Ishikawa (cell line): ENCODE measurements at regions not wholly inside any gene's neighbourhood (a gene's known extent, or its start where the extent isn't known, plus 50 kb on each side); places are given as distances from the start of the nearest gene placed in this dataset.

Experiments
- CEBPB ChIP-seq: IDR thresholded peaks from 2 replicates; pipeline ENCODE4 v1.6.1; 2012
- CREB1 ChIP-seq: IDR thresholded peaks from 2 replicates; pipeline ENCODE4 v1.6.1; 2012; ENCODE audit warnings: low read depth
- EGR1 ChIP-seq: IDR thresholded peaks from 2 replicates; pipeline ENCODE4 v1.6.1; 2012
- EP300 ChIP-seq: IDR thresholded peaks from 2 replicates; pipeline ENCODE4 v1.6.1; 2012; ENCODE audit warnings: borderline replicate concordance
- FOXM1 ChIP-seq: IDR thresholded peaks from 2 replicates; pipeline ENCODE4 v1.6.1; 2012; ENCODE audit warnings: low read depth, borderline replicate concordance
- NFIC ChIP-seq: IDR thresholded peaks from 2 replicates; pipeline ENCODE4 v1.6.1; 2012
- RAD21 ChIP-seq: IDR thresholded peaks from 2 replicates; pipeline ENCODE4 v1.6.1; 2012; ENCODE audit warnings: low read depth
- TAF1 ChIP-seq: IDR thresholded peaks from 2 replicates; pipeline ENCODE4 v1.6.1; 2012; ENCODE audit warnings: low read depth, mild to moderate bottlenecking
- TCF12 ChIP-seq: IDR thresholded peaks from 2 replicates; pipeline ENCODE4 v1.6.1; 2012; ENCODE audit warnings: low read depth
- TEAD4 ChIP-seq: IDR thresholded peaks from 2 replicates; pipeline ENCODE4 v1.6.1; 2012
- YY1 ChIP-seq: IDR thresholded peaks from 2 replicates; pipeline ENCODE4 v1.6.1; 2012; ENCODE audit warnings: low read depth
- ZBTB7A ChIP-seq: IDR thresholded peaks from 2 replicates; pipeline ENCODE4 v1.6.1; 2012; ENCODE audit warnings: low read depth
- TF ChIP-seq, protein P1 (sequence below): IDR thresholded peaks from 2 replicates; pipeline ENCODE4 v1.6.1; 2012
- TF ChIP-seq, protein P2 (sequence below): IDR thresholded peaks from 2 replicates; pipeline ENCODE4 v1.6.1; 2012; ENCODE audit warnings: low read depth, mild to moderate bottlenecking
- TF ChIP-seq, protein P3 (sequence below): IDR thresholded peaks from 2 replicates; pipeline ENCODE4 v1.6.1; 2012

DNA sequence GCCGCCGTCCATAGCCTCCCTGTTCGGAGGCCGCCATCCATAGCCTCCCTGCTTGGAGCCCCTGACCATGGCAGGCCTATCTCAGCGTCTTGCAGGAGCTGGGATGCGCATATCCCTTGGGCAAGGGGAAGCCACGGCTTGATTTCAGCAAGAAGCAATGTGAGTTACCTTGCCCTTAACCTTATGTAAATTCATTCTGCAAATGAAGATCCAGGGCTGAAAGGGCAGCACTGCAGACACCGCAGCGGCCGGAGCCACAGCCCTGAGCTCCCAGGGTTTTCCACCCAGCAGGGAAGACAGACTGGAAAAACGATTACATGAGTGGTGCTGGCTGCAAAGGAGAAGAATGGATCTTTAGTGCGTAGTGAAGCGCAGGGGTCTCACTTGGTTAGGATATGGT lies 95.8 kb downstream of the SEC61G start:
- no peak for TF ChIP-seq EGR1
- TF ChIP-seq YY1, result no peak
- no peak for TF ChIP-seq CREB1
- TF ChIP-seq, protein P1, sequence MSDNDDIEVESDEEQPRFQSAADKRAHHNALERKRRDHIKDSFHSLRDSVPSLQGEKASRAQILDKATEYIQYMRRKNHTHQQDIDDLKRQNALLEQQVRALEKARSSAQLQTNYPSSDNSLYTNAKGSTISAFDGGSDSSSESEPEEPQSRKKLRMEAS, result no peak
- TF ChIP-seq FOXM1, result no peak
- TF ChIP-seq CEBPB, result no peak
- no peak for TF ChIP-seq NFIC
- TF ChIP-seq, protein P2, sequence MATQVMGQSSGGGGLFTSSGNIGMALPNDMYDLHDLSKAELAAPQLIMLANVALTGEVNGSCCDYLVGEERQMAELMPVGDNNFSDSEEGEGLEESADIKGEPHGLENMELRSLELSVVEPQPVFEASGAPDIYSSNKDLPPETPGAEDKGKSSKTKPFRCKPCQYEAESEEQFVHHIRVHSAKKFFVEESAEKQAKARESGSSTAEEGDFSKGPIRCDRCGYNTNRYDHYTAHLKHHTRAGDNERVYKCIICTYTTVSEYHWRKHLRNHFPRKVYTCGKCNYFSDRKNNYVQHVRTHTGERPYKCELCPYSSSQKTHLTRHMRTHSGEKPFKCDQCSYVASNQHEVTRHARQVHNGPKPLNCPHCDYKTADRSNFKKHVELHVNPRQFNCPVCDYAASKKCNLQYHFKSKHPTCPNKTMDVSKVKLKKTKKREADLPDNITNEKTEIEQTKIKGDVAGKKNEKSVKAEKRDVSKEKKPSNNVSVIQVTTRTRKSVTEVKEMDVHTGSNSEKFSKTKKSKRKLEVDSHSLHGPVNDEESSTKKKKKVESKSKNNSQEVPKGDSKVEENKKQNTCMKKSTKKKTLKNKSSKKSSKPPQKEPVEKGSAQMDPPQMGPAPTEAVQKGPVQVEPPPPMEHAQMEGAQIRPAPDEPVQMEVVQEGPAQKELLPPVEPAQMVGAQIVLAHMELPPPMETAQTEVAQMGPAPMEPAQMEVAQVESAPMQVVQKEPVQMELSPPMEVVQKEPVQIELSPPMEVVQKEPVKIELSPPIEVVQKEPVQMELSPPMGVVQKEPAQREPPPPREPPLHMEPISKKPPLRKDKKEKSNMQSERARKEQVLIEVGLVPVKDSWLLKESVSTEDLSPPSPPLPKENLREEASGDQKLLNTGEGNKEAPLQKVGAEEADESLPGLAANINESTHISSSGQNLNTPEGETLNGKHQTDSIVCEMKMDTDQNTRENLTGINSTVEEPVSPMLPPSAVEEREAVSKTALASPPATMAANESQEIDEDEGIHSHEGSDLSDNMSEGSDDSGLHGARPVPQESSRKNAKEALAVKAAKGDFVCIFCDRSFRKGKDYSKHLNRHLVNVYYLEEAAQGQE, result no peak
- TF ChIP-seq RAD21, result no peak
- TF ChIP-seq TEAD4, result no peak
- TF ChIP-seq ZBTB7A, result no peak
- TF ChIP-seq TAF1, result no peak
- TF ChIP-seq, protein P3, sequence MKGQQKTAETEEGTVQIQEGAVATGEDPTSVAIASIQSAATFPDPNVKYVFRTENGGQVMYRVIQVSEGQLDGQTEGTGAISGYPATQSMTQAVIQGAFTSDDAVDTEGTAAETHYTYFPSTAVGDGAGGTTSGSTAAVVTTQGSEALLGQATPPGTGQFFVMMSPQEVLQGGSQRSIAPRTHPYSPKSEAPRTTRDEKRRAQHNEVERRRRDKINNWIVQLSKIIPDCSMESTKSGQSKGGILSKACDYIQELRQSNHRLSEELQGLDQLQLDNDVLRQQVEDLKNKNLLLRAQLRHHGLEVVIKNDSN, result no peak
- no peak for TF ChIP-seq TCF12
- no peak for TF ChIP-seq EP300

DNA sequence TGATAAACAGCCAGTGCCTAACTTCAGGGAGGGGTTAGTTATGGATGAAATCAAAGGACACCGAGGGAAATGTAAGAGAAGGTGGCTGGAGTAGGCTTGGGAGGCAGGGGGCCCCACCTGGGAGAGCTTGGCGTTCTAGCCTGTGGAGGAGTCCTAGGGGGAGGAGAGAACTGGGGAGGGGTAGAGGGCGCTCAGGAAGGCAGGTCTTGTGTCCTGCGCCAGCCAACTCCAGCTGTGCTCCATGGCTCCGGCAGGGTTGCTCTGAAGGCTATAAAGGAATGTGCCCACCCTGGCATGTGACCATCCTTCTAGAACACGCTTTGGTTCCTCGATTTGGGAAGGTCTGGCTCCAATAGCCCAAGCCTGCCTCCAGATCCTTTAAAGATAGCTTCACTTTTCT lies 96.3 kb downstream of the SEC61G start:
- no peak for TF ChIP-seq ZBTB7A

DNA sequence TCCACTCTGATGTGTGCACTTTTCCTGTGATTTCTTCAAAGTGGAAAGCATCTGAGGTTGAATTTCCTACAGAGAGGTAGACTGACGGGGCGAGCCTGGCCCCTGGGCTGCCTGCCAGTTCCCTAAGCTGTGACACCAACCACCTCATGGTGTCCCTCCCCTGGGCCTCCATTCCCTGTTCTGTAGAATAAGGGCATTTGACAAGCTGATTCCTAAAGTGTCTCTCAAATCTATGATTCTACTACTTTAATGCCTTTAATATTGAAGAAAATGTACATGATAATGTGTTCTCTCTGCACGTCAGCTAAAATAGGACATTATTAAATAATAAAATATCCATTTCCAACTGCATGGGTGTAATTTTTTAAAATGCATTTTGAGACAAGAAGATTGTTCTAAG lies 105.1 kb downstream of the SEC61G start:
- TF ChIP-seq EP300, result no peak
- TF ChIP-seq FOXM1, result no peak

DNA sequence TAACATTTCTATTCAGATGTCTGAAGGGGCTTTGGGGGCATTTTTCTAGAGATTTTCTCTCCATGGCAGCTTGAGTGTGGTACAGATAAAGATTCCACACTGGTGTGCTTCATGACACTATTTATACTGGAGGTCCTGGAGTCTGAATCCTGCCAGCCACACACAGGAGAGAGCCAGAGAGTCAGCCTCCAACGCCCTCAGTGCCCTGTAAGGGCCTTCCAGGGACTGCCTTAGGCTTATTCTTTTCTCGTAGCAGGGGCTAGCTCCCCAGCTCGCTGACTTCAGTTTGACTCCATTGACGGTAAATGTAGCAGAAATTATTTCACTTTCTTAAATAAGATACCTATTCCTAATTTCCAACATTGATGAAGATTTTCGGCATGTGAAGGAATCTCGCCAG lies 100.9 kb downstream of the VSTM2A start:
- TF ChIP-seq YY1 (no peak), EGR1 (no peak), TEAD4 (no peak), ZBTB7A (no peak), RAD21 (no peak), CREB1 (no peak), EP300 (no peak), TCF12 (no peak), FOXM1 (no peak)
- TF ChIP-seq, protein P2, result no peak
- TF ChIP-seq, protein P3, result no peak
- TF ChIP-seq, protein P1, result no peak

DNA sequence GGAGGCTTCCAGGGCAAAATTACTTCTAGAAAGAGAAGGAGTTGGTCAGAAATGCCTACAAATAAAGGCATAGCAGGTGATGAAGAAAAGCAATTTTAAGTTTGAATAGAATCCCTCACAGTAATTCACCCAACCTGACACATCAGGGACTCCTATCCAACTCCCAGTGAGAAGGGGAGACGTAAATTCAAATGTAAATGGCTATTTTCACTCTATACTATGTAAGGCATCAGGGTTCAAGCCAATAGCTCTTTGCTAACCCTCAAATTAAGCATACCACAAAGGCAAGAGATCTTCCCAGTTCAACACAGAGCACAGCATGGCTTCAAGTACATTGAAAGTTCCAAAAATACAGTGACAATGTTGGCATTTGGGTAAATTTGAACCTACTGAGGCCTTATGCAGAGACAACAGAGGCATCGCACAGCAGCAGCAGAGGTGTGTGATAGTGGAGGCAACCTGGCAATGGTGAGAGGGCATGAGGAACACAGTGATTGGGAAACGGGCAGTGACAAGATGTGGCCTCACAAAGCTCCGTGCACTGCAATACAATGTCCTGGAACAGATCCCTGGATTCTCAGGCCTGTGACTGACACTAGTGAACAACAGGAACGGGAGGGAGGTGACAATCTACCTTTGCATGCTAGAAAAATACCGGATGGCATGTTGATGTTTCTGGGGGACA lies 95.7 kb downstream of the VSTM2A start:
- TF ChIP-seq TCF12 (no peak), EP300 (no peak), TEAD4 (no peak), FOXM1 (no peak), ZBTB7A (no peak), EGR1 (no peak)
- TF ChIP-seq, protein P1, result no peak
- TF ChIP-seq, protein P2, result no peak
